GM12878 (cell line): ENCODE measurements at regions not wholly inside any gene's neighbourhood (a gene's known extent, or its start where the extent isn't known, plus 50 kb on each side); places are given as distances from the start of the nearest gene placed in this dataset.

Experiments used
- ATAC-seq: fragments of 200-7000 bp; cut with Tn5 transposase; 3 replicates; pipeline ENCODE4 v1.9.1; 2020; ENCODE audit warnings: mild to moderate bottlenecking, moderate library complexity
- BruUV-seq: library from RNA; stranded (reverse); fragments of 400-500 nt; replicated peaks from 2 replicates; lab custom pipeline; 2021; lab: Mats Ljungman, UMichigan
- CTCF ChIA-PET: fragments of 300-600 bp; sonication (Branson Sonifier 250); formaldehyde crosslinking; extraction: SDS; loops from one replicate; lab custom pipeline; 2021; ENCODE audit warnings: inconsistent platforms; lab: Yijun Ruan, JAX
- POLR2A ChIA-PET: fragments of 350-600 bp; formaldehyde crosslinking; extraction: SDS; loops from one replicate; lab custom pipeline; 2021; ENCODE audit warnings: inconsistent platforms; lab: Charles Lee
- RAD21 ChIA-PET: fragments of 300-600 bp; sonication (Branson Sonifier 250); formaldehyde crosslinking; loops from one replicate; lab custom pipeline; 2023; ENCODE audit warnings: antibody characterized with exemption; ENCODE audit not compliant: unreplicated experiment; lab: Charles Lee
- SMC1A ChIA-PET: fragments of 300-600 bp; sonication (Branson Sonifier 250); formaldehyde crosslinking; loops from one replicate; lab custom pipeline; 2023; ENCODE audit not compliant: unreplicated experiment, uncharacterized antibody; lab: Charles Lee
- DNase-seq: peaks from one replicate; pipeline ENCODE4 v3.0.0-alpha.2; 2011; ENCODE audit warnings: low read depth, low spot score
- FAIRE-seq: peaks from 3 replicates; lab custom pipeline; 2011; peaks lifted over from hg19 to GRCh38; lab: Jason Lieb, UNC
- H2AFZ ChIP-seq: 2 replicates; pipeline ENCODE4 v1.6.0; 2011; ENCODE audit warnings: low read depth, low read length, control low read depth; ENCODE audit not compliant: control insufficient read depth
- H3K27ac ChIP-seq: 2 replicates; pipeline ENCODE4 v1.5.1; 2011; ENCODE audit warnings: control low read depth; ENCODE audit not compliant: control insufficient read depth, insufficient read depth
- H3K27me3 ChIP-seq, 2 experiments: replicated peaks in 1 of 2; 2 replicates each; pipeline versions ENCODE4 v1.6.0 to v1.6.1; 2011; ENCODE audit warnings: low read length in 1 of 2; ENCODE audit not compliant: control insufficient read depth in 2 of 2, insufficient read depth in 2 of 2
- H3K36me3 ChIP-seq, 2 experiments: 2 replicates each; pipeline ENCODE4 v1.5.1; 2011; ENCODE audit warnings: low read length in 1 of 2; ENCODE audit not compliant: control insufficient read depth in 2 of 2, insufficient read depth in 2 of 2
- H3K4me1 ChIP-seq: 2 replicates; pipeline ENCODE4 v1.6.1; 2011; ENCODE audit warnings: mild to moderate bottlenecking, low read length, moderate library complexity, mixed read lengths; ENCODE audit not compliant: control insufficient read depth, insufficient read depth
- H3K4me2 ChIP-seq: 2 replicates; pipeline ENCODE4 v1.6.0; 2011; ENCODE audit warnings: control low read depth; ENCODE audit not compliant: control insufficient read depth, insufficient read depth
- H3K4me3 ChIP-seq: fragments of 200-600 bp; sonication (generic); 2 replicates; pipeline ENCODE4 v1.5.1; 2016
- H3K79me2 ChIP-seq: 2 replicates; pipeline ENCODE4 v1.6.0; 2011; ENCODE audit warnings: low read length; ENCODE audit not compliant: control insufficient read depth, insufficient read depth
- H3K9ac ChIP-seq: 2 replicates; pipeline ENCODE4 v1.8.0; 2011; ENCODE audit warnings: low read length, control low read depth, mixed read lengths; ENCODE audit not compliant: control insufficient read depth, insufficient read depth
- H3K9me3 ChIP-seq: replicated peaks from 3 replicates; pipeline ENCODE4 v1.5.1; 2011; ENCODE audit warnings: mild to moderate bottlenecking, low read length; ENCODE audit not compliant: control insufficient read depth, insufficient read depth
- H4K20me1 ChIP-seq: 2 replicates; pipeline ENCODE4 v1.6.0; 2011; ENCODE audit not compliant: control insufficient read depth, insufficient read depth
- EP300 ChIP-seq, 2 experiments: fragments of 150-350 bp in 1 of 2; IDR thresholded peaks; 2 replicates each; pipeline ENCODE4 v1.6.1; 2011 to 2012; ENCODE audit warnings: low read depth in 2 of 2, low read length in 2 of 2, borderline replicate concordance in 1 of 2, improper control_type of control experiment in 1 of 2, inconsistent platforms in 1 of 2; ENCODE audit not compliant: control insufficient read depth in 1 of 2
- GABPA ChIP-seq: IDR thresholded peaks from 2 replicates; pipeline ENCODE4 v1.6.1; 2014; ENCODE audit warnings: antibody characterized with exemption, low read depth, mild to moderate bottlenecking, inconsistent platforms
- JUND ChIP-seq: IDR thresholded peaks from 2 replicates; pipeline ENCODE4 v1.6.1; 2012; ENCODE audit warnings: low read depth, mild to moderate bottlenecking, low read length, improper control_type of control experiment, moderate library complexity
- KAT2A ChIP-seq: conservative IDR thresholded peaks from 2 replicates; pipeline ENCODE4 v1.6.1; 2011; ENCODE audit warnings: low read depth, low read length; ENCODE audit not compliant: control insufficient read depth
- PAX5 ChIP-seq: IDR thresholded peaks from 2 replicates; pipeline ENCODE4 v1.6.1; 2011; ENCODE audit warnings: low read depth, low read length, borderline replicate concordance
- POLR2AphosphoS5 ChIP-seq: IDR thresholded peaks from 2 replicates; pipeline ENCODE4 v1.6.1; 2011; ENCODE audit warnings: mild to moderate bottlenecking, low read length, inconsistent platforms
- RAD21 ChIP-seq: IDR thresholded peaks from 2 replicates; pipeline ENCODE4 v1.6.1; 2011; ENCODE audit warnings: mild to moderate bottlenecking, low read depth, low read length, moderate library complexity; ENCODE audit not compliant: insufficient read depth
- TAF1 ChIP-seq: IDR thresholded peaks from 2 replicates; pipeline ENCODE4 v1.6.1; 2011; ENCODE audit warnings: mild to moderate bottlenecking, low read depth, low read length, borderline replicate concordance
- ZSCAN29 ChIP-seq: fragments of 450-650 bp; IDR thresholded peaks from 2 replicates; pipeline ENCODE4 v1.6.1; 2017; ENCODE audit warnings: mild to moderate bottlenecking, moderate library complexity
- WGBS: methylation state at CpG from one replicate; pipeline ENCODE4 v1.1.6; 2016; ENCODE audit warnings: low lambda C conversion rate; ENCODE audit not compliant: insufficient replicate concordance, insufficient coverage; ENCODE audit errors: missing lambda C conversion rate; 5-methylcytosine and 5-hydroxymethylcytosine counted together
- in situ Hi-C: fragments of 300-500 bp; cut with MboI; formaldehyde crosslinking; loops from 9 replicates; pipeline ENCODE4 v1.14.3; 2018; ENCODE audit warnings: mixed read lengths
- intact Hi-C: fragments of 100-400 bp; cut with micrococcal nuclease; formaldehyde crosslinking; loops from one replicate; pipeline ENCODE4 v1.14.2; 2022; ENCODE audit not compliant: unreplicated experiment
- TF ChIP-seq, protein P1 (sequence below): IDR thresholded peaks from 2 replicates; pipeline ENCODE4 v1.6.1; 2012; ENCODE audit warnings: low read depth, low read length, improper control_type of control experiment
- TF ChIP-seq, protein P2 (sequence below): IDR thresholded peaks from 2 replicates; pipeline ENCODE4 v1.6.1; 2011; ENCODE audit warnings: borderline replicate concordance, low read depth, mild to moderate bottlenecking, moderate library complexity, low read length; ENCODE audit not compliant: insufficient read depth, poor library complexity, severe bottlenecking

DNA sequence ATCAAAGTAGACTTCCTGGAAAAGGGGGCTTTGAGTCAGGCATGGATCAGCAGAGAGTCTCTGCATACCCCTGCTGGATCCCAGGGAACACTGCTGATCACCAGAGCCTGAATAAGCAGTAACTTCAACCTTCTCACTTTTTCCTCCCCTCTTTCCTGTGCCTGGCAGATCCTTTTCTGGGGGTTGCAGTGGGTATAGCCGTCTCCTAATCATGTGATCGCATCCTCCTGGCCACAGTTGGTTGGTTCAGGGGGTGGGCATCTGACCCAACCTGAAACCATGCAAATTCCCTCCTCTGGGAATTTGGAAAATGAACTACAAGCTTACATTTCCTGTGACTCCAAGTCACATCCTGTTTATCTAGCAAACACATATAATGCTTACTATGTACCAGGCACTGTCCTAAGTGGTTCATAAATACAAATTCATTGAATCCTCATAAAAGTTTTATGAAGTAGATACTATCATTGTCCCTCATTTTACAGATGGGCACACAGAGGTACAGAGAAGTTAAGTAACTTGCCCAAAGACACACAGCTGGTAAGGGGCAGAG, 120.3 kb downstream of the AXIN2 start (continued):
- TF ChIP-seq POLR2AphosphoS5 (no peak), ZSCAN29 (no peak), PAX5 (no peak), KAT2A (no peak), JUND (no peak), GABPA (no peak), RAD21 (no peak), EP300 (IDR thresholded peaks at IDR 0.05; ENCODE audit: borderline replicate concordance in 1 of 2, control insufficient read depth in 1 of 2, low read depth in 2 of 2, low read length in 2 of 2) (no peak)
- TF ChIP-seq, protein P1, sequence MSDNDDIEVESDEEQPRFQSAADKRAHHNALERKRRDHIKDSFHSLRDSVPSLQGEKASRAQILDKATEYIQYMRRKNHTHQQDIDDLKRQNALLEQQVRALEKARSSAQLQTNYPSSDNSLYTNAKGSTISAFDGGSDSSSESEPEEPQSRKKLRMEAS = no peak

DNA sequence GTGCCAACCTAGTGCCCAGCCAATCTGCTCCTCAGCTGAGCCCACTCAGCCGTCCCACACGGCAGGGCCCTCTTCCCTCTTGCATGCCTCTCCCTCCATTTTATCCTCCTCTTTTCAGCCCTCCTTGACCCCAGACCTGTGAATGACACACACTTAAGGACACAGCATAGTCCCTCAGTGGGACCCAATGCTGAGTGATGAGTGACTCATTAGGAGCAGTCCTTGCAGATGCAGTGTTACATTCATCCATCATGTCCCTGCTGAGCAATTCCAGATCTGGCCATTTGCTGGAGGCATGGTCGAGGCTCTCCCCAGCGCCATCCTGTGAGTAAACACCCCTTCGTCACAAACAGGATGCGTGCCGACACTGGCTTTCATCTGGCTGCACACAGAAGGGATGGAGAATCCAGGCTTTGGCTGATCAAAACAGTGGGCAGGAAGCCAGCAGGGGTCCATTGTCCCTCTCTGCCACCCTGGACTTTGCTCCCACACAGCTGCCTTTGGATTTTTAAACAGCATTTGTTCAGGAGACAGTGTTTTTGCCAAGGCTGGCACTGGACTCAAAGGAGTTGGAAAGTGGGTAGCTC, 122.6 kb downstream of the AXIN2 start:
- SMC1A ChIA-PET = no interaction called here
- Histone ChIP-seq H3K36me3 (no peaks in the 10 kb centered on the region), H3K4me1 (no peaks in the 10 kb centered on the region), H3K79me2 (no peaks in the 10 kb centered on the region), H3K27ac (no peak overlapping the region), H2AFZ (no peak overlapping the region), H3K4me3 (no peak overlapping the region), H3K27me3 (peaks cover 0 to 2% of the 10 kb centered on the region in 2 experiments; a peak in 1 of 4 replicates), H3K9me3 (no peaks in the 10 kb centered on the region), H3K4me2 (no peak overlapping the region), H3K9ac (no peak overlapping the region), H4K20me1 (no peaks in the 10 kb centered on the region)
- 33% methylated on average over 6 of the region's 7 CpGs for WGBS
- no peak for FAIRE-seq
- CTCF ChIA-PET = no interaction called here
- no peak for DNase-seq
- RAD21 ChIA-PET = no interaction called here
- ATAC-seq = no peak
- TF ChIP-seq TAF1 = no peak
- TF ChIP-seq, protein P2, sequence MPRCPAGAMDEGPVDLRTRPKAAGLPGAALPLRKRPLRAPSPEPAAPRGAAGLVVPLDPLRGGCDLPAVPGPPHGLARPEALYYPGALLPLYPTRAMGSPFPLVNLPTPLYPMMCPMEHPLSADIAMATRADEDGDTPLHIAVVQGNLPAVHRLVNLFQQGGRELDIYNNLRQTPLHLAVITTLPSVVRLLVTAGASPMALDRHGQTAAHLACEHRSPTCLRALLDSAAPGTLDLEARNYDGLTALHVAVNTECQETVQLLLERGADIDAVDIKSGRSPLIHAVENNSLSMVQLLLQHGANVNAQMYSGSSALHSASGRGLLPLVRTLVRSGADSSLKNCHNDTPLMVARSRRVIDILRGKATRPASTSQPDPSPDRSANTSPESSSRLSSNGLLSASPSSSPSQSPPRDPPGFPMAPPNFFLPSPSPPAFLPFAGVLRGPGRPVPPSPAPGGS = peak; percentile 74
- intact Hi-C loops (no loop called here), in situ Hi-C loops (no loop called here)
- POLR2A ChIA-PET = no interaction called here
- no TSS peak for BruUV-seq
